Hepatocyte (in vitro differentiated cells): ENCODE measurements at regions not wholly inside any gene's neighbourhood (a gene's known extent, or its start where the extent isn't known, plus 50 kb on each side); places are given as distances from the start of the nearest gene placed in this dataset.

Experiments used
- EZH2phosphoT487 ChIP-seq: fragments of 200-600 bp; sonication (generic); IDR thresholded peaks from one replicate; pipeline ENCODE4 v1.6.1; 2018; ENCODE audit warnings: antibody characterized with exemption, mild to moderate bottlenecking, low read depth, moderate library complexity; ENCODE audit not compliant: unreplicated experiment, severe bottlenecking
- TF ChIP-seq, protein P1 (sequence below): fragments of 200-600 bp; sonication (generic); IDR thresholded peaks from 2 replicates; pipeline ENCODE4 v1.5.1; 2016; ENCODE audit warnings: antibody characterized with exemption, mild to moderate bottlenecking; ENCODE audit not compliant: poor library complexity

DNA sequence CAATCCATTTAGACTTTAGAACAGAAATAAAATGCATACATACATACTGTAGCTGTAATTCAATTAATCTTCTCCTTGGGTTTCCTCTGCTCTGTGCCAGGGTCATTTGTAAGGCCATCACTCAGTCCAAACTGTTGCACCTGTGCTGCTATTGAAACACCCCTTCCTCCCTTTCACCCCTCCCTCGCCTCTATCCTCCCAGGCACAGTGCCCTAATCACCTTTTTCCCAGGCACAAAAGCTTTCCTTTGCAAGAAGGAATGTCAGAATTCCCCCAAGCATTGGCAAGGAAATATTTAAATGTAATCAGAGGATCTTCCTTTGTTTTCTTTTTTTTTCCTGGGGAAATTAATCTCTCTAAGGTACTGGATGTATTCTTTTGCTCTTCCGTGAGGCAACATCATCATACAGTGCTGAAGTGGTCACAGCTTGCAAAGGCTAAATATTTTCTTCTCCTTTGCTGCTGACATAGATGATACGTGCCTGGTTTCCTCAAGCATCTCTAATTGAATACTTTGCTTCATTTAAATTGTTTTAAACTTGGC lies 339.3 kb upstream of the NR5A2 start:
- TF ChIP-seq, protein P1, sequence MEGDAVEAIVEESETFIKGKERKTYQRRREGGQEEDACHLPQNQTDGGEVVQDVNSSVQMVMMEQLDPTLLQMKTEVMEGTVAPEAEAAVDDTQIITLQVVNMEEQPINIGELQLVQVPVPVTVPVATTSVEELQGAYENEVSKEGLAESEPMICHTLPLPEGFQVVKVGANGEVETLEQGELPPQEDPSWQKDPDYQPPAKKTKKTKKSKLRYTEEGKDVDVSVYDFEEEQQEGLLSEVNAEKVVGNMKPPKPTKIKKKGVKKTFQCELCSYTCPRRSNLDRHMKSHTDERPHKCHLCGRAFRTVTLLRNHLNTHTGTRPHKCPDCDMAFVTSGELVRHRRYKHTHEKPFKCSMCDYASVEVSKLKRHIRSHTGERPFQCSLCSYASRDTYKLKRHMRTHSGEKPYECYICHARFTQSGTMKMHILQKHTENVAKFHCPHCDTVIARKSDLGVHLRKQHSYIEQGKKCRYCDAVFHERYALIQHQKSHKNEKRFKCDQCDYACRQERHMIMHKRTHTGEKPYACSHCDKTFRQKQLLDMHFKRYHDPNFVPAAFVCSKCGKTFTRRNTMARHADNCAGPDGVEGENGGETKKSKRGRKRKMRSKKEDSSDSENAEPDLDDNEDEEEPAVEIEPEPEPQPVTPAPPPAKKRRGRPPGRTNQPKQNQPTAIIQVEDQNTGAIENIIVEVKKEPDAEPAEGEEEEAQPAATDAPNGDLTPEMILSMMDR = no peak
- TF ChIP-seq EZH2phosphoT487 = no peak
